H1 (cell line): ENCODE measurements at regions not wholly inside any gene's neighbourhood (a gene's known extent, or its start where the extent isn't known, plus 50 kb on each side); places are given as distances from the start of the nearest gene placed in this dataset.

ENCODE experiments used
- CTCF ChIA-PET: fragments of 300-600 bp; sonication (Branson Sonifier 250); formaldehyde crosslinking; loops from one replicate; lab custom pipeline; 2021; ENCODE audit not compliant: partially characterized antibody; lab: Charles Lee
- POLR2A ChIA-PET: fragments of 300-600 bp; sonication (Branson Sonifier 250); formaldehyde crosslinking; loops from one replicate; lab custom pipeline; 2021; ENCODE audit warnings: inconsistent platforms; ENCODE audit not compliant: partially characterized antibody; lab: Charles Lee
- DNase-seq, 2 experiments: peaks; one replicate each; pipeline versions ENCODE4 v3.0.0 to v3.0.0-alpha.2; 2010 to 2022; ENCODE audit warnings: low spot score in 2 of 2, low read depth in 1 of 2, mixed read lengths in 1 of 2
- FAIRE-seq: peaks from 2 replicates; lab custom pipeline; 2011; peaks lifted over from hg19 to GRCh38; lab: Jason Lieb, UNC
- H2AFZ ChIP-seq: 2 replicates; pipeline ENCODE4 v1.8.1; 2012; ENCODE audit warnings: low read length, inconsistent platforms
- H2AK5ac ChIP-seq: 2 replicates; pipeline ENCODE4 v1.6.1; 2013; ENCODE audit warnings: low read depth, low read length
- H2BK120ac ChIP-seq: replicated peaks from 2 replicates; pipeline ENCODE3; 2013; ENCODE audit warnings: low read depth, low read length, inconsistent platforms
- H2BK12ac ChIP-seq: 2 replicates; pipeline ENCODE4 v1.6.1; 2013; ENCODE audit warnings: low read depth, low read length
- H2BK15ac ChIP-seq: 2 replicates; pipeline ENCODE4 v1.6.1; 2013; ENCODE audit warnings: low read length
- H2BK20ac ChIP-seq: 2 replicates; pipeline ENCODE4 v1.6.1; 2013; ENCODE audit warnings: low read length
- H2BK5ac ChIP-seq: 2 replicates; pipeline ENCODE4 v1.6.1; 2013; ENCODE audit warnings: low read depth, low read length
- H3K14ac ChIP-seq: 2 replicates; pipeline ENCODE4 v1.6.1; 2013; ENCODE audit warnings: inconsistent platforms; ENCODE audit not compliant: insufficient read length
- H3K18ac ChIP-seq: 2 replicates; pipeline ENCODE4 v1.6.1; 2013; ENCODE audit warnings: low read length; ENCODE audit errors: extremely low read depth
- H3K23ac ChIP-seq: 2 replicates; pipeline ENCODE4 v1.6.1; 2013; ENCODE audit warnings: inconsistent platforms; ENCODE audit not compliant: insufficient read length
- H3K23me2 ChIP-seq: 2 replicates; pipeline ENCODE4 v1.6.1; 2013; ENCODE audit warnings: low read depth, low read length
- H3K27ac ChIP-seq: 2 replicates; pipeline ENCODE4 v1.6.1; 2011; ENCODE audit warnings: low read depth, low read length, inconsistent platforms
- H3K27me3 ChIP-seq, 4 experiments: replicated peaks in 1 of 4; 1 replicate in 1 of 4; 2 replicates in 3 of 4; pipeline versions ENCODE4 v1.6.1 to v1.8.1; 2011 to 2013; ENCODE audit warnings: low read length in 3 of 4, mild to moderate bottlenecking in 3 of 4, inconsistent platforms in 2 of 4, mixed read lengths in 2 of 4, moderate library complexity in 1 of 4; ENCODE audit not compliant: control insufficient read depth in 3 of 4, insufficient read depth in 3 of 4; ENCODE audit errors: extremely low read depth in 1 of 4
- H3K36me3 ChIP-seq, 4 experiments: 2 replicates each; pipeline versions ENCODE4 v1.6.1 to v1.8.1; 2011 to 2013; ENCODE audit warnings: mild to moderate bottlenecking in 4 of 4, low read length in 3 of 4, moderate library complexity in 2 of 4, control low read depth in 1 of 4, inconsistent platforms in 1 of 4; ENCODE audit not compliant: insufficient read depth in 4 of 4, control insufficient read depth in 2 of 4
- H3K4ac ChIP-seq: replicated peaks from 2 replicates; pipeline ENCODE3; 2013; ENCODE audit warnings: low read length, low read depth, mixed read lengths, inconsistent platforms; ENCODE audit not compliant: insufficient read length
- H3K4me1 ChIP-seq, 4 experiments: replicated peaks in 1 of 4; 1 replicate in 1 of 4; 2 replicates in 3 of 4; pipeline versions ENCODE4 v1.6.1 to v1.8.1; 2011 to 2013; ENCODE audit warnings: low read length in 3 of 4, inconsistent platforms in 2 of 4, mixed read lengths in 1 of 4; ENCODE audit not compliant: insufficient read depth in 4 of 4, control insufficient read depth in 3 of 4
- H3K4me2 ChIP-seq, 2 experiments: 2 replicates each; pipeline versions ENCODE4 v1.6.1 to v1.8.1; 2011 to 2013; ENCODE audit warnings: low read depth in 2 of 2, low read length in 2 of 2, control low read depth in 1 of 2, inconsistent platforms in 1 of 2, mild to moderate bottlenecking in 1 of 2; ENCODE audit not compliant: insufficient read depth in 1 of 2
- H3K4me3 ChIP-seq, 4 experiments: fragments of 200-600, 300-600 bp in 1 of 4; sonication (generic), shearing (Covaris generic), sonication (Bioruptor Twin) in 1 of 4; 2 replicates each; pipeline versions ENCODE4 v1.5.1 to v1.8.1; 2011 to 2016; ENCODE audit warnings: low read length in 4 of 4, low read depth in 3 of 4, control low read depth in 2 of 4, inconsistent platforms in 2 of 4, mild to moderate bottlenecking in 2 of 4, mixed read lengths in 1 of 4, moderate library complexity in 1 of 4; ENCODE audit not compliant: insufficient read depth in 2 of 4; ENCODE audit errors: extremely low read depth in 1 of 4
- H3K56ac ChIP-seq: replicated peaks from 2 replicates; pipeline ENCODE3; 2013; ENCODE audit warnings: low read depth, mild to moderate bottlenecking, mixed read lengths, low read length, inconsistent platforms; ENCODE audit not compliant: insufficient read length
- H3K79me1 ChIP-seq: 2 replicates; pipeline ENCODE4 v1.6.1; 2013; ENCODE audit warnings: low read depth, low read length, control low read depth
- H3K79me2 ChIP-seq, 2 experiments: 2 replicates each; pipeline versions ENCODE4 v1.6.1 to v1.8.1; 2012 to 2013; ENCODE audit warnings: low read length in 2 of 2, mild to moderate bottlenecking in 2 of 2, inconsistent platforms in 1 of 2; ENCODE audit not compliant: insufficient read depth in 2 of 2, control insufficient read depth in 1 of 2
- H3K9ac ChIP-seq, 4 experiments: replicated peaks in 1 of 4; 1 replicate in 1 of 4; 2 replicates in 3 of 4; pipeline versions ENCODE4 v1.6.1 to v1.8.1; 2011 to 2013; ENCODE audit warnings: low read depth in 3 of 4, low read length in 3 of 4, control low read depth in 2 of 4, mild to moderate bottlenecking in 2 of 4, moderate library complexity in 2 of 4, inconsistent platforms in 1 of 4; ENCODE audit errors: extremely low read depth in 1 of 4
- H3K9me3 ChIP-seq, 2 experiments: 2 replicates each; pipeline versions ENCODE4 v1.6.1 to v1.8.1; 2012 to 2013; ENCODE audit warnings: mild to moderate bottlenecking in 2 of 2, moderate library complexity in 2 of 2, control low read depth in 1 of 2, inconsistent platforms in 1 of 2, low read depth in 1 of 2, low read length in 1 of 2, mixed read lengths in 1 of 2; ENCODE audit not compliant: insufficient read depth in 2 of 2
- H4K20me1 ChIP-seq, 2 experiments: replicated peaks in 1 of 2; 2 replicates each; pipeline versions ENCODE3 to v1.8.1; 2011 to 2013; ENCODE audit warnings: inconsistent platforms in 2 of 2, low read length in 2 of 2, mild to moderate bottlenecking in 1 of 2; ENCODE audit not compliant: insufficient read depth in 2 of 2, control insufficient read depth in 1 of 2
- H4K5ac ChIP-seq: 2 replicates; pipeline ENCODE4 v1.6.1; 2013; ENCODE audit warnings: low read length, low read depth, mixed read lengths, inconsistent platforms; ENCODE audit not compliant: insufficient read length
- H4K8ac ChIP-seq: 2 replicates; pipeline ENCODE4 v1.8.0; 2013; ENCODE audit warnings: mild to moderate bottlenecking, moderate library complexity, low read length, inconsistent platforms; ENCODE audit not compliant: insufficient read depth; ENCODE audit errors: extremely low read depth
- H4K91ac ChIP-seq: replicated peaks from 2 replicates; pipeline ENCODE3; 2013; ENCODE audit warnings: low read length, mixed read lengths, inconsistent platforms; ENCODE audit not compliant: insufficient read length
- CBX8 ChIP-seq: fragments of 300-800, 300-1000 bp; sonication (generic); IDR thresholded peaks from 2 replicates; pipeline ENCODE4 v1.7.1; 2016; ENCODE audit warnings: low read depth, low read length, borderline replicate concordance
- EGR1 ChIP-seq: IDR thresholded peaks from 2 replicates; pipeline ENCODE4 v1.6.1; 2011; ENCODE audit warnings: low read depth, low read length, borderline replicate concordance
- JUN ChIP-seq: IDR thresholded peaks from 2 replicates; pipeline ENCODE4 v1.6.1; 2011; ENCODE audit warnings: low read depth, mild to moderate bottlenecking, improper control_type of control experiment, low read length
- MAFK ChIP-seq: IDR thresholded peaks from 2 replicates; pipeline ENCODE4 v1.6.1; 2012; ENCODE audit warnings: low read depth, mild to moderate bottlenecking, improper control_type of control experiment, low read length
- RAD21 ChIP-seq, 2 experiments: IDR thresholded peaks in 1 of 2; conservative IDR thresholded peaks in 1 of 2; 2 replicates each; pipeline ENCODE4 v1.6.1; 2011; ENCODE audit warnings: low read depth in 2 of 2, low read length in 2 of 2, improper control_type of control experiment in 1 of 2, inconsistent platforms in 1 of 2, mild to moderate bottlenecking in 1 of 2, moderate library complexity in 1 of 2
- RNF2 ChIP-seq: fragments of 200-900, 300-1000 bp; sonication (generic); IDR thresholded peaks from 2 replicates; pipeline ENCODE4 v1.7.1; 2016; ENCODE audit warnings: borderline replicate concordance, low read depth, mild to moderate bottlenecking, antibody characterized with exemption, low read length; ENCODE audit not compliant: poor library complexity, severe bottlenecking; ENCODE audit errors: missing control alignments
- SIX5 ChIP-seq: IDR thresholded peaks from 2 replicates; pipeline ENCODE4 v1.6.1; 2011; ENCODE audit warnings: mild to moderate bottlenecking, low read depth, low read length
- SP1 ChIP-seq: IDR thresholded peaks from 2 replicates; pipeline ENCODE4 v1.6.1; 2011; ENCODE audit warnings: low read depth, low read length
- SRF ChIP-seq: IDR thresholded peaks from 2 replicates; pipeline ENCODE4 v1.6.1; 2011; ENCODE audit warnings: mild to moderate bottlenecking, low read depth, low read length, moderate library complexity
- WGBS, 2 experiments: shearing (Covaris generic) in 1 of 2; methylation state at CpG; one replicate each; pipeline versions ENCODE4 v1.1.6 to v1.1.7; 2013 to 2015; ENCODE audit warnings: low lambda C conversion rate in 2 of 2, mixed read lengths in 2 of 2, inconsistent platforms in 1 of 2, low coverage in 1 of 2, missing lambda C conversion rate in 1 of 2; ENCODE audit not compliant: insufficient replicate concordance in 2 of 2, insufficient coverage in 1 of 2, insufficient read length in 1 of 2; ENCODE audit errors: extremely low coverage in 1 of 2, missing lambda C conversion rate in 1 of 2; 5-methylcytosine and 5-hydroxymethylcytosine counted together
- TF ChIP-seq, protein P1 (sequence below): IDR thresholded peaks from 2 replicates; pipeline ENCODE4 v1.6.1; 2012; ENCODE audit warnings: inconsistent platforms

DNA sequence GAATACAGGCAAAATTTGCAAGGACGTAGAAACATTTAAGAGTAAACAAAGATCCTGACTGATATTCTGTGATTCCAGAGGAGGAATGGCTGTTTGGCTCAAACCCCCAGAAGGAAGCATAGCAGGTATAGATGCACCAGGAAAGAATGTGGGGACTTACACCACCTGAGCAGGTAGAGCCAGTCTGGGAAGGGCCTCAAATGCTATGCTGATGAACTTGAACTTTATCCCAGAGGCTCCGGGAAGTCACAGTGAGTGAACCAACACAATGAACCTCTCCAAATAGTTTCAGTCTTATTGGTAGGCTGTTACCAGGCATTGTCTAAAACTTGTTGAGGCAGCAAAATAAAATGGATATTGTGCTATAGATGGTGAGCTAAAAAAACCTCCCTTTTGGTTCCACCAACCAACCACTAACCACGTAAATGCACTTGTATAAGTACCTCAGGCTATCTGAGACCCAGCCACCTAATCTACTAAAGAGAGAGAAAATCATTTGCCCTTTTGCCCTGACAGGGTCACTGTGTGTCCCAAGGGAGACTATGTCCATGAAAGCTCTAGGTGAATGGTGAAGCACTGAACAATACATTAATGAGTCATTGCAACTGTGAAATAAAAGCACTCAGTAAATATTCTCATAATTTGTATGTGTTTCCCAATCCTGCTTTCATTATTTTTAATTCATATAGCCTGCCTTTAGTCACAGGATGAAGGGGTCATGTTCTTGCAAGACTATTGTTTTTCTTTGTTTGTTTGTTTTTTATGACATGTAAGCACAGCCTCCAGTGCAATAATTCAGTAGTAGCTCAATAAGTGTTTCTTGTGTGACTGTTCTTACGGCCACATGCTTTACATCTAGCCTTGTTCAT, 911.6 kb downstream of the EPHA4 start:
- no peak overlapping the region for H3K4me3 ChIP-seq
- no peaks in the 10 kb centered on the region for H4K20me1 ChIP-seq
- no peak overlapping the region for H2BK120ac ChIP-seq
- H3K79me2 ChIP-seq: no peaks in the 10 kb centered on the region
- ChIA-PET CTCF (interaction anchor here (0.8 to 1.0 kb wide), 3 partner anchors 12 to 175 kb away, joined by 3 read pairs; no protein-coding TSS in a partner anchor), POLR2A (no interaction called here)
- no peak overlapping the region for H4K5ac ChIP-seq
- no peak overlapping the region for H2BK20ac ChIP-seq
- H3K9me3 ChIP-seq: no peaks in the 10 kb centered on the region
- H2BK5ac ChIP-seq: no peak overlapping the region
- no peak for DNase-seq
- H3K56ac ChIP-seq: no peak overlapping the region
- no peaks in the 10 kb centered on the region for H3K36me3 ChIP-seq
- H3K4me1 ChIP-seq: peaks cover 0 to 3% (median 0%) of the 10 kb centered on the region in 4 experiments; a peak in 1 of 7 replicates
- no peak overlapping the region for H4K91ac ChIP-seq
- no peak for FAIRE-seq
- H3K79me1 ChIP-seq: no peaks in the 10 kb centered on the region
- no peak overlapping the region for H3K4me2 ChIP-seq
- H3K23ac ChIP-seq: no peak overlapping the region
- no peak overlapping the region for H2AK5ac ChIP-seq
- TF ChIP-seq JUN (no peak), SRF (no peak), SIX5 (no peak), RAD21 (IDR thresholded peaks at IDR 0.05 in 1 of 2, conservative IDR thresholded peaks at IDR 0.05 in 1 of 2; ENCODE audit: low read depth in 2 of 2, low read length in 2 of 2) (no peak), MAFK (no peak), EGR1 (no peak), SP1 (no peak), CBX8 (no peak), RNF2 (no peak)
- TF ChIP-seq, protein P1, sequence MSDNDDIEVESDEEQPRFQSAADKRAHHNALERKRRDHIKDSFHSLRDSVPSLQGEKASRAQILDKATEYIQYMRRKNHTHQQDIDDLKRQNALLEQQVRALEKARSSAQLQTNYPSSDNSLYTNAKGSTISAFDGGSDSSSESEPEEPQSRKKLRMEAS: no peak
- no peak overlapping the region for H3K4ac ChIP-seq
- H3K27ac ChIP-seq: no peak overlapping the region
- H2BK12ac ChIP-seq: no peak overlapping the region
- H3K14ac ChIP-seq: no peak overlapping the region
- H3K23me2 ChIP-seq: no peaks in the 10 kb centered on the region
- H3K18ac ChIP-seq: no peak overlapping the region
- H3K27me3 ChIP-seq: no peaks in the 10 kb centered on the region
- H4K8ac ChIP-seq: no peak overlapping the region
- no peak overlapping the region for H2AFZ ChIP-seq
- WGBS, 2 experiments: 89% methylated on average over 4 of the region's 4 CpGs; no CpG with 5 or more reads in 1 of the 2 experiments
- no peak overlapping the region for H3K9ac ChIP-seq
- H2BK15ac ChIP-seq: no peak overlapping the region
